ENCODE measurements at regions not wholly inside any gene's neighbourhood (a gene's known extent, or its start where the extent isn't known, plus 50 kb on each side); places are given as distances from the start of the nearest gene placed in this dataset.

GRCh38 chr2:188678882-188679281 is 295.3 kb upstream of the COL3A1 start:
- TF ChIP-seq CTCF (IDR thresholded peaks at IDR 0.05): no peak
- TF ChIP-seq POLR2A (IDR thresholded peaks at IDR 0.05): no peak
